Small intestine (tissue), 7 donors: ENCODE measurements at regions not wholly inside any gene's neighbourhood (a gene's known extent, or its start where the extent isn't known, plus 50 kb on each side); places are given as distances from the start of the nearest gene placed in this dataset.
"Not testable (repeated sequence)": the region's sequence is repeated elsewhere in the genome, so short reads cannot be mapped to it uniquely, and the experiment has no call there.

ENCODE experiments used
- DNase-seq, 2 donors: peaks; one replicate each; pipeline versions ENCODE4 v3.0.0 to v3.0.0-alpha.2; 2013
- FAIRE-seq: peaks from 2 replicates; lab custom pipeline; 2012; peaks lifted over from hg19 to GRCh38; lab: Jason Lieb, UNC
- H3K27ac ChIP-seq, 3 donors: one replicate each; pipeline ENCODE4 v1.5.1; 2013; ENCODE audit warnings: low read length in 2 of 3, mild to moderate bottlenecking in 2 of 3, control low read depth in 1 of 3, inconsistent platforms in 1 of 3, low read depth in 1 of 3, moderate library complexity in 1 of 3
- H3K27me3 ChIP-seq, 3 donors: one replicate each; pipeline ENCODE4 v1.6.1; 2013; ENCODE audit warnings: low read length in 3 of 3, inconsistent platforms in 1 of 3; ENCODE audit not compliant: control insufficient read depth in 3 of 3, insufficient read depth in 3 of 3
- H3K36me3 ChIP-seq, 3 donors: one replicate each; pipeline ENCODE4 v1.6.1; 2013; ENCODE audit warnings: low read length in 3 of 3, inconsistent platforms in 1 of 3, low read depth in 1 of 3, mild to moderate bottlenecking in 1 of 3, moderate library complexity in 1 of 3; ENCODE audit not compliant: control insufficient read depth in 3 of 3, insufficient read depth in 2 of 3
- H3K4me1 ChIP-seq, 3 donors: one replicate each; pipeline ENCODE4 v1.6.1; 2013; ENCODE audit warnings: low read length in 2 of 3, inconsistent platforms in 1 of 3, low read depth in 1 of 3, mild to moderate bottlenecking in 1 of 3, moderate library complexity in 1 of 3; ENCODE audit not compliant: control insufficient read depth in 3 of 3, insufficient read depth in 2 of 3
- H3K4me3 ChIP-seq, 3 donors: one replicate each; pipeline ENCODE4 v1.5.1; 2013; ENCODE audit warnings: low read length in 3 of 3, control low read depth in 1 of 3, inconsistent platforms in 1 of 3, low read depth in 1 of 3, mild to moderate bottlenecking in 1 of 3, moderate library complexity in 1 of 3
- H3K9me3 ChIP-seq, 2 donors: one replicate each; pipeline ENCODE4 v1.6.1; 2013; ENCODE audit warnings: low read depth in 1 of 2, low read length in 1 of 2; ENCODE audit not compliant: control insufficient read depth in 2 of 2, insufficient read depth in 1 of 2
- WGBS, 3 donors: extraction: QIAGEN DNeasy Blood & Tissue Kit; methylation state at CpG; one replicate each; pipeline ENCODE4 v1.1.7; 2013; 5-methylcytosine and 5-hydroxymethylcytosine counted together
- donor health status: healthy with polysubstance abuse.
- donor health status: control.
- donor health status: control.
- donor health status: Bipolar disorder and iron deficiency.
- donor health status: healthy.

GRCh38 chr11:45372414-45372813 lies 86.3 kb upstream of the SYT13 start:
- not testable (repeated sequence) for H3K4me3 ChIP-seq, FAIRE-seq, DNase-seq, H3K4me1 ChIP-seq, H3K27ac ChIP-seq, H3K9me3 ChIP-seq, H3K36me3 ChIP-seq
- H3K27me3 ChIP-seq, result peaks cover 0 to 25% (median 0%) of the 10 kb centered on the region in 3 donors
- WGBS, 3 donors, result 46 to 76% (median 52%) methylated on average over 16 of the region's 16 CpGs

GRCh38 chr11:45371251-45372115 lies 85.3 kb upstream of the SYT13 start:
- H3K27me3 ChIP-seq, result peaks cover 0 to 25% (median 0%) of the 10 kb centered on the region in 3 donors
- peak; percentile 38 to 79 for DNase-seq
- H3K4me1 ChIP-seq, result peaks cover 0 to 2% (median 0%) of the 10 kb centered on the region in 3 donors
- no peak for FAIRE-seq
- H3K9me3 ChIP-seq, result no peaks in the 10 kb centered on the region
- 18 to 26% (median 25%) methylated on average over 30 to 31 of the region's 31 CpGs for WGBS, 3 donors
- H3K4me3 ChIP-seq, result no peak overlapping the region
- H3K36me3 ChIP-seq, result no peaks in the 10 kb centered on the region
- H3K27ac ChIP-seq, result no peak overlapping the region

DNA sequence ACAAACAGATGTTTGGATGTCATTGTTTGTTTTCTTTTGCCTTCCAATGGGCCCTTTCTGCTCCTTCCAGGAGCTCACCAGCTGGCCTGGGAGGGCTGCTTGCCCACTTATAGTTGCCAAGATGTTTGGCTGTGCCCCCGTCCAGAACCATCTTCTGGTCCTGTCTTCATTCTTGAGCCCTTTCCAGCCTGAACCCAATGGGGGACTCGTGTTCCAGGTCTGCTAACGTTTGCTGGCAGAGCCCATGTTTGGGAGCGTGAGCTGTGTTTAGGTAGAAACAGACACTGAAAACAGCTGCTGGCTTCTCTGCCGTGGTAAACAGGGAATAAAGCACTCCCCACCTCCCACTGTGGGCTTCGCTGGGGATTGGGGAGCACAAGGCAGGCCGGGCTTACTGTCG lies 83.2 kb upstream of the SYT13 start:
- H3K36me3 ChIP-seq, result no peaks in the 10 kb centered on the region
- peaks cover 0 to 25% (median 0%) of the 10 kb centered on the region in 3 donors for H3K27me3 ChIP-seq
- no peak for FAIRE-seq
- WGBS, 3 donors, result 58 to 61% (median 60%) methylated on average over 8 of the region's 8 CpGs
- no peak overlapping the region for H3K4me3 ChIP-seq
- H3K27ac ChIP-seq, result no peak overlapping the region
- H3K9me3 ChIP-seq, result no peaks in the 10 kb centered on the region
- no peaks in the 10 kb centered on the region for H3K4me1 ChIP-seq
- no peak for DNase-seq

GRCh38 chr11:45368697-45369096 lies 82.6 kb upstream of the SYT13 start:
- FAIRE-seq (no peak), DNase-seq (no peak)
- H3K27ac ChIP-seq, result no peak overlapping the region
- 79 to 86% (median 85%) methylated on average over 5 of the region's 5 CpGs for WGBS, 3 donors
- H3K4me3 ChIP-seq, result no peak overlapping the region
- peaks cover 0 to 25% (median 0%) of the 10 kb centered on the region in 3 donors for H3K27me3 ChIP-seq
- no peaks in the 10 kb centered on the region for H3K9me3 ChIP-seq
- H3K36me3 ChIP-seq, result no peaks in the 10 kb centered on the region
- no peaks in the 10 kb centered on the region for H3K4me1 ChIP-seq

DNA sequence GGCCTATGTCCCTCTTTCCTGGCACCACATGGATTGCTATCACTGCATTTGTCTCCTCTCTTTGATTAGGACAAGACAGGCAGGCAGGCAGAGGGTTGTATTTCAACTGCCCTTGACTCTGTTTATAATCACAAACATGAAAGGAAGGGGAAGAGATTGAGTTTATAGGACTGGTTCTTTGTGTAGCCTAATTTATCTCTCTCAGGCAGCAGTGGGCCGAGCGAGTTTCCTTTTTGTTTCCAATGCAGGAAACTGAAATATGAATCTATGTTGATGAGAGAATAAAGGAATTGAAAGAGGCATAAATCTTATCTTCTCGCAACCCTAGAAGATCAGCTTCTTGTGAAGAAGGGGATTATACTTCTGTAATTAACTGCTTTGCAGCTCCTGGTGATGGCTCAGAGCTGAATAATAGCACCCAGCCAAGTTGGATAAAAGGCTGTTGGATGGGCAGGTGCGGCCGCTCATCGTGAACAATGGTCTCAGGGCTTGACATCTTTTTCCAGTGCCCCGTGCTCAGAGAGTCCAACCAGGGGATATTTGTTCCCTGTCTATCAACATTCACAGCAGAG lies 80.6 kb upstream of the SYT13 start:
- 64 to 78% (median 71%) methylated on average over 7 of the region's 7 CpGs for WGBS, 3 donors
- Histone ChIP-seq H3K4me3 (no peak overlapping the region), H3K27me3 (peaks cover 0 to 18% (median 0%) of the 10 kb centered on the region in 3 donors), H3K36me3 (no peaks in the 10 kb centered on the region), H3K9me3 (no peaks in the 10 kb centered on the region), H3K27ac (peak overlapping the region in 1 of 3 donors; percentile 46), H3K4me1 (no peaks in the 10 kb centered on the region)
- DNase-seq, result no peak
- FAIRE-seq, result no peak

DNA sequence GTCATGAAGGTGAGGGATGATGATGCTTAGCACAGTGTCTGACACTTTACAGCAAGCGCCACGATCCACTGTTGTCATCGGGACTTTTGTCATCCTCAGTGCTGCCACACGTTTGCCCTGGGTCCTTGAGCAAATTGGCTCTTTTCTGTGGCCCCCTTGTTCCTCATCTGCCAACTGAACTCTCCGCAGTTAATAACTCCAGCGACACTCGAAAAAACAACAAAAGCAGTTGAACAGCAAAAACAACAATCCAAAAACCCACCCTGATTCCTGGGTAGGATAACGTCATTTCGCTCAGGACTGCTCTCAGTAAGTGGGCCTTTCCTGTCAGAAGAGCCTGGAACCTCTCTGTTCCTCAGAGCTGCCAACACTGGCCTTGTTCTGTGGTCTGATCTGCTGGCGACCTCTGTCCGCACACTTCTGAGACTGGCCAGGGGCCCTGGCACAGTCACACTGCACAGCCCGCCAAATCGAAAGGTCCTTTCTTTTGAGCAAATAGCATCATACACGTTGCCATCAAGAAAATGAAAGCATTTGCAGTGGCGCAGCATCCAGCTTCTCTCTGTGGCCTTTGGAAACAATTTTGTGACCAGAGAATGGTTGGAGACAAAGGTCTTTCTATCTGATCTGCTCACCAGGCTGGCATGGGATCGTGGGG lies 79.9 kb upstream of the SYT13 start:
- peak overlapping the region in 1 of 3 donors; percentile 46 for H3K27ac ChIP-seq
- FAIRE-seq, result no peak
- 60 to 75% (median 74%) methylated on average over 16 of the region's 16 CpGs for WGBS, 3 donors
- no peaks in the 10 kb centered on the region for H3K36me3 ChIP-seq
- H3K27me3 ChIP-seq, result peaks cover 0 to 14% (median 0%) of the 10 kb centered on the region in 3 donors
- no peaks in the 10 kb centered on the region for H3K4me1 ChIP-seq
- H3K4me3 ChIP-seq, result no peak overlapping the region
- H3K9me3 ChIP-seq, result no peaks in the 10 kb centered on the region
- DNase-seq, result no peak

- Histone ChIP-seq H3K27ac (no peak overlapping the region), H3K4me1 (no peaks in the 10 kb centered on the region), H3K27me3 (no peaks in the 10 kb centered on the region), H3K4me3 (no peak overlapping the region), H3K36me3 (no peaks in the 10 kb centered on the region), H3K9me3 (no peaks in the 10 kb centered on the region)
- DNase-seq (no peak), FAIRE-seq (no peak)
- WGBS, 3 donors, result 43 to 51% (median 49%) methylated on average over 3 of the region's 3 CpGs
Measured at GRCh38 chr11:45362636-45363035, 76.5 kb upstream of the SYT13 start.

DNA sequence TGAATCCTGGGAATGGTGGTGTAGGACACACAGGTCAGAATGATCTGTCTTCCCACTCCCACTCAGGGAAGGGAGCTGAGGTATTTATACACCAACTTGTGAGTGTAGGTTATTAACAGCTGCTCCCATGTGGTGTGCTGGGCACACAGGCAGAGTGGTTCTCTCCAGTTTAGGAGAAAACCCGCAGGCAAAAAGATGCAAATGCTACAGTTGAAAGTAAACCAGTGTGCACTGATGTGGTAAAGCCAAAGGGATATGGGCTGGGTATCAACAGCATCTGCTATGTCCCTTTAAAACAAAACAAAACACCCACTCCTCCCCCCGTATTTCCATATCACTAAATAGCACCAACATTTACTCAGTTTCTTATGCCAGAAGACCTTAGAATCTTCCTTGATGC lies 75.4 kb upstream of the SYT13 start:
- FAIRE-seq (no peak), DNase-seq (no peak)
- Histone ChIP-seq H3K4me3 (no peak overlapping the region), H3K27ac (no peak overlapping the region), H3K4me1 (no peaks in the 10 kb centered on the region), H3K9me3 (no peaks in the 10 kb centered on the region), H3K36me3 (no peaks in the 10 kb centered on the region), H3K27me3 (no peaks in the 10 kb centered on the region)
- 54 to 73% (median 70%) methylated on average over 2 of the region's 2 CpGs for WGBS, 3 donors
